ENCODE measurements at regions not wholly inside any gene's neighbourhood (a gene's known extent, or its start where the extent isn't known, plus 50 kb on each side); places are given as distances from the start of the nearest gene placed in this dataset.

- H3K4me1 ChIP-seq (ENCODE audit: control insufficient read depth in 1 of 2, low read depth in 2 of 2) = no peaks in the 10 kb centered on the region
- H3K27me3 ChIP-seq (replicated peaks; ENCODE audit: insufficient read depth) = no peaks in the 10 kb centered on the region
- H3K4me3 ChIP-seq = no peak overlapping the region
- ATAC-seq (ENCODE audit: insufficient number of reproducible peaks, low FRiP score, low read depth) (no peak), DNase-seq (ENCODE audit: low spot score) (no peak)
- H3K9me3 ChIP-seq = no peaks in the 10 kb centered on the region
- no peak overlapping the region for H3K27ac ChIP-seq
- H3K36me3 ChIP-seq = no peaks in the 10 kb centered on the region
- no peak for TF ChIP-seq CTCF (IDR thresholded peaks at IDR 0.05)
Measured at GRCh38 chr3:6079561-6080179, 781.2 kb upstream of the GRM7 start.

GRCh38 chr3:6088433-6088832 lies 772.5 kb upstream of the GRM7 start:
- Histone ChIP-seq H3K36me3 (no peaks in the 10 kb centered on the region), H3K27ac (no peak overlapping the region), H3K9me3 (no peaks in the 10 kb centered on the region), H3K4me1 (ENCODE audit: control insufficient read depth in 1 of 2, low read depth in 2 of 2) (no peaks in the 10 kb centered on the region), H3K27me3 (replicated peaks; ENCODE audit: insufficient read depth) (no peaks in the 10 kb centered on the region), H3K4me3 (no peak overlapping the region)
- DNase-seq (ENCODE audit: low spot score) = no peak
- no peak for ATAC-seq (ENCODE audit: insufficient number of reproducible peaks, low FRiP score, low read depth)
- no peak for TF ChIP-seq CTCF (IDR thresholded peaks at IDR 0.05)

DNA sequence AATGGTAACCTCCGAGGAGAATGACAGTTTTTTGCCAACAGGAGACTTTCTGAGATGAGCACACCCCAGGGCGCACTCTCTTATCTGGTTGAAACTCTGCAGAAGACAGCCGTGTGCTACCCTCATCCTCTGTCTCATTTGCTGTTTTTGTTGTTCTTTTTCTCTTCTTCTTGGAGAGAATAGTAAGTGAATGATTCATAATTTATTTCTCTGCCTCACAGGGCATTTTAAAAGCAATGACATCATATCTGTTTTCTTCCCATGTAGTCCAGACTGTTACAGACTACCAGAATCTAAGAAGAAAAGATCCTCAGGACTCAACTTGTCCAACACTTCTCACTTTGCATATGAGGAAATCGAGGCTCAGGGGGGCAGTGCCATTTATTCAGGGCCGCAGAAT lies 771.1 kb upstream of the GRM7 start:
- H3K4me1 ChIP-seq (ENCODE audit: control insufficient read depth in 1 of 2, low read depth in 2 of 2) = no peaks in the 10 kb centered on the region
- H3K27me3 ChIP-seq (replicated peaks; ENCODE audit: insufficient read depth) = no peaks in the 10 kb centered on the region
- DNase-seq (ENCODE audit: low spot score) = no peak
- H3K9me3 ChIP-seq = no peaks in the 10 kb centered on the region
- H3K27ac ChIP-seq = no peak overlapping the region
- no peak for ATAC-seq (ENCODE audit: insufficient number of reproducible peaks, low FRiP score, low read depth)
- no peak overlapping the region for H3K4me3 ChIP-seq
- no peaks in the 10 kb centered on the region for H3K36me3 ChIP-seq
- TF ChIP-seq CTCF (IDR thresholded peaks at IDR 0.05) = no peak

DNA sequence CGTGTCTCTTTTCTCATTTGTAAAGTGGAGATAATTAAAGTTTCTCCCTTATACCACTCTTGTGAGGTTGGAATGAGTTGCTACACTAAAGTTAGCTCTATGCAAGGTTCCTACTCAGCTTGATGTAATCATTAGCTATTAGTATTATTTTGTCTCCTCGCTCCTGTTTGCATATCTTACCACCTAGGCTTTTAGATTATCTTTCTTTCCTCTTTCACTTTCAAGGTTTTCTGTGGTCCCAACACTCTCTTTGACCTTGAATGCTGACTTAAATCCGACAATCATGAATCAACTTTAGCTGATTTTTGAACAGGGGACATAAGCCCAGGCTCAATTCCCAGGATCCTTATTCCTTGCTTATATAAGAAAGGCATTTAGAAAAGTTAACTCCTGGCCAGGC lies 769.7 kb upstream of the GRM7 start:
- no peak for DNase-seq (ENCODE audit: low spot score)
- H3K36me3 ChIP-seq = no peaks in the 10 kb centered on the region
- no peak overlapping the region for H3K4me3 ChIP-seq
- H3K27ac ChIP-seq = no peak overlapping the region
- no peaks in the 10 kb centered on the region for H3K9me3 ChIP-seq
- no peaks in the 10 kb centered on the region for H3K27me3 ChIP-seq (replicated peaks; ENCODE audit: insufficient read depth)
- no peak for TF ChIP-seq CTCF (IDR thresholded peaks at IDR 0.05)
- ATAC-seq (ENCODE audit: insufficient number of reproducible peaks, low FRiP score, low read depth) = no peak
- H3K4me1 ChIP-seq (ENCODE audit: control insufficient read depth in 1 of 2, low read depth in 2 of 2) = no peaks in the 10 kb centered on the region

DNA sequence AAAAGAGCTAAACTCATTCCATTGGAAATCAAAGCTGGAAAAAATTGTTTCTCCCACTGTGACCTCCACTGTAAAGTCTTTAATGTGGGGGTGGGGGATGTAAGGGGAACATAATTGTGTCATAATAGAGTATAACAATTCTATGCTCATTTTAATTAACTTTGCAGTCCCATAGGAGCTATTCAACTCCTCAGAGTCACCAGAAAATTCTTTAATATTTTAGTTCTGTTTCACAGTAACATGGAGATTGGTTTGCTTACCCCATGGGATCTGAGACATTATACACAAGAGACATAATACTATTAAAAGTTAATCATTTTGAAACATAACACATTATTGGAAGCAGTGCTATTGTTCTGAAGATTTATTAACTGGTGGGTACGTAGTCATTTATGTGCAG lies 765.9 kb upstream of the GRM7 start:
- DNase-seq (ENCODE audit: low spot score) = no peak
- Histone ChIP-seq H3K4me1 (ENCODE audit: control insufficient read depth in 1 of 2, low read depth in 2 of 2) (no peaks in the 10 kb centered on the region), H3K36me3 (no peaks in the 10 kb centered on the region), H3K27me3 (replicated peaks; ENCODE audit: insufficient read depth) (no peaks in the 10 kb centered on the region), H3K27ac (no peak overlapping the region), H3K9me3 (no peaks in the 10 kb centered on the region), H3K4me3 (no peak overlapping the region)
- no peak for ATAC-seq (ENCODE audit: insufficient number of reproducible peaks, low FRiP score, low read depth)
- TF ChIP-seq CTCF (IDR thresholded peaks at IDR 0.05) = no peak
